ENCODE measurements at regions not wholly inside any gene's neighbourhood (a gene's known extent, or its start where the extent isn't known, plus 50 kb on each side); places are given as distances from the start of the nearest gene placed in this dataset.

DNA sequence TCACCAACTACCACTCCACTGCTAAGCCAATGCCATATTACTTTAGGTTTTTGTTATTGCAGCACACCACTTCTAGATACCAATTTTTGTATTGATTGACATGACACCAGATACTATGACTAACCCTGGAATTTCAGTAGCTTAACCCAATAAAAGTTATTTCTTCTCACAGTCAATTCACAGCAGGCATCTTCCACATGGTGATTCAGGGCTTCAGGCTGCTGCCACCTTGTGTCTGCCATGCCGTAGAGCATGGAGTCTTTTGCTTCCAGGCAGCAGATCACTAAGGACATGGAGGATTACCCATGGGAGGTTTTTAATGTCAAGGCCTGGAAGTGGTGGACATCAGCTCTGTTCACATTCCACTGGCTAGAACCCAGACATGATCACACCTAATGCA lies 56.4 kb upstream of the LTA4H start:
- TF ChIP-seq ELK1 (IDR thresholded peaks at IDR 0.05; ENCODE audit: borderline replicate concordance, low read depth, low read length) (no peak), CTCF (conservative IDR thresholded peaks at IDR 0.05; ENCODE audit: low read depth, low read length) (no peak), NFE2L2 (IDR thresholded peaks at IDR 0.05; ENCODE audit: low read depth, low read length) (no peak)
- H2BK15ac ChIP-seq (ENCODE audit: low read depth, low read length) = no peak overlapping the region
- in situ Hi-C loops (cut with MboI; ENCODE audit: low sequenced_read_pairs) = no loop called here
- dilution Hi-C loops (cut with HindIII; ENCODE audit: low sequenced_read_pairs, unreplicated experiment) = no loop called here
- H2AK9ac ChIP-seq (replicated peaks; ENCODE audit: low read depth, low read length, poor library complexity) = no peak overlapping the region
- ChIA-PET CTCF (no interaction called here), POLR2A (ENCODE audit: unreplicated experiment) (no interaction called here)
- no peak overlapping the region for H3K14ac ChIP-seq (replicated peaks; ENCODE audit: low read depth, low read length)
- DNase-seq = no peak
- peaks cover 8% of the 10 kb centered on the region; the same call in 1 of the 2 replicates for H3K27me3 ChIP-seq (ENCODE audit: control insufficient read depth, insufficient read depth, low read length)
- H4K8ac ChIP-seq (ENCODE audit: low read depth in 2 of 2, low read length in 2 of 2) = no peak overlapping the region
- no peaks in the 10 kb centered on the region for H3K4me1 ChIP-seq (ENCODE audit: control insufficient read depth, insufficient read depth, low read length)
- H3K18ac ChIP-seq (ENCODE audit: low read depth, low read length) = no peak overlapping the region
- H3K9me1 ChIP-seq (ENCODE audit: insufficient read depth, low read length) = no peaks in the 10 kb centered on the region
- no peak overlapping the region for H3K9ac ChIP-seq (ENCODE audit: low read depth, low read length)
- no peak overlapping the region for H2BK120ac ChIP-seq (ENCODE audit: low read depth, low read length)
- no TSS peak for BruUV-seq (replicated peaks)
- intact Hi-C loops (cut with micrococcal nuclease) = no loop called here
- H3K56ac ChIP-seq (ENCODE audit: extremely low read depth, insufficient read depth, low read length) = no peak overlapping the region
- H4K91ac ChIP-seq (ENCODE audit: insufficient read depth, low read depth, low read length) = no peak overlapping the region
- no peak overlapping the region for H2AK5ac ChIP-seq (ENCODE audit: low read depth, low read length)
- peaks cover 5% of the 10 kb centered on the region for H3K9me3 ChIP-seq (ENCODE audit: control insufficient read depth, insufficient read depth, low read length)
- no peak overlapping the region for H2BK20ac ChIP-seq (ENCODE audit: low read depth, low read length)
- no peak overlapping the region for H3K4me3 ChIP-seq (ENCODE audit: insufficient read depth, low read depth, low read length)
- no peaks in the 10 kb centered on the region for H3K79me1 ChIP-seq (ENCODE audit: low read depth in 1 of 2, low read length in 2 of 2)
- no CpG with 5 or more reads among the region's 1 CpG for WGBS, 2 experiments (ENCODE audit: extremely low coverage in 2 of 2, insufficient read length in 1 of 2)
- H2BK5ac ChIP-seq (ENCODE audit: low read depth, low read length, poor library complexity, severe bottlenecking) = no peak overlapping the region
- no peak overlapping the region for H4K5ac ChIP-seq (ENCODE audit: low read depth, low read length)
- H3K27ac ChIP-seq (ENCODE audit: insufficient read depth, low read length) = no peak overlapping the region
- no peak overlapping the region for H2AFZ ChIP-seq (replicated peaks; ENCODE audit: low read length, poor library complexity)
- no peak overlapping the region for H3K4me2 ChIP-seq (ENCODE audit: low read depth, low read length)
- no peak overlapping the region for H3K4ac ChIP-seq (ENCODE audit: low read depth, low read length)
- no peak for ATAC-seq (ENCODE audit: low read depth)
- no peak overlapping the region for H3K23ac ChIP-seq (ENCODE audit: low read depth, low read length)
- no peaks in the 10 kb centered on the region for H4K20me1 ChIP-seq (ENCODE audit: insufficient read depth, low read length)
- H3K36me3 ChIP-seq (ENCODE audit: control insufficient read depth, insufficient read depth, low read length) = no peaks in the 10 kb centered on the region

Data from IMR-90 (cell line).